ENCODE measurements at regions not wholly inside any gene's neighbourhood (a gene's known extent, or its start where the extent isn't known, plus 50 kb on each side); places are given as distances from the start of the nearest gene placed in this dataset.
"Not testable (repeated sequence)": the region's sequence is repeated elsewhere in the genome, so short reads cannot be mapped to it uniquely, and the experiment has no call there.

- no peak for DNase-seq
Observed at GRCh38 chr2:121063471-121063870, 221.5 kb downstream of the TFCP2L1 start.

GRCh38 chr2:121064186-121064585, 220.8 kb downstream of the TFCP2L1 start:
- DNase-seq, result peak; percentile 9

GRCh38 chr2:121065239-121065638, 219.8 kb downstream of the TFCP2L1 start:
- DNase-seq, result no peak

GRCh38 chr2:121066526-121066925, 218.5 kb downstream of the TFCP2L1 start:
- DNase-seq, result no peak

- DNase-seq, result no peak
Observed at GRCh38 chr2:121068851-121069250, 216.2 kb downstream of the TFCP2L1 start.

GRCh38 chr2:121069434-121069969, 215.5 kb downstream of the TFCP2L1 start:
- no peak for DNase-seq

GRCh38 chr2:121070061-121070460, 214.9 kb downstream of the TFCP2L1 start:
- not testable (repeated sequence) for DNase-seq

- DNase-seq, result peak; percentile 47
Observed at GRCh38 chr2:121071034-121071504, 213.9 kb downstream of the TFCP2L1 start.

GRCh38 chr2:121072784-121073183, 212.2 kb downstream of the TFCP2L1 start:
- no peak for DNase-seq

- DNase-seq, result no peak
Observed at GRCh38 chr2:121073320-121074210, 211.4 kb downstream of the TFCP2L1 start.

GRCh38 chr2:121074293-121074932, 210.6 kb downstream of the TFCP2L1 start:
- no peak for DNase-seq

GRCh38 chr2:121075006-121075551, 209.9 kb downstream of the TFCP2L1 start:
- DNase-seq, result no peak

GRCh38 chr2:121075641-121076497, 209.1 kb downstream of the TFCP2L1 start:
- DNase-seq, result no peak

GRCh38 chr2:121076498-121076820, 208.5 kb downstream of the TFCP2L1 start:
- no peak for DNase-seq

- DNase-seq, result no peak
Observed at GRCh38 chr2:121076885-121077549, 208.0 kb downstream of the TFCP2L1 start.

GRCh38 chr2:121078899-121079298, 206.1 kb downstream of the TFCP2L1 start:
- DNase-seq, result no peak

- peak; percentile 53 for DNase-seq
Observed at GRCh38 chr2:121080013-121080772, 204.8 kb downstream of the TFCP2L1 start.

GRCh38 chr2:121081701-121082100, 203.3 kb downstream of the TFCP2L1 start:
- DNase-seq, result no peak

- DNase-seq, result no peak
Observed at GRCh38 chr2:121082191-121082590, 202.8 kb downstream of the TFCP2L1 start.

- no peak for DNase-seq
Observed at GRCh38 chr2:121084130-121084680, 200.8 kb downstream of the TFCP2L1 start.

GRCh38 chr2:121085801-121086200, 199.2 kb downstream of the TFCP2L1 start:
- DNase-seq, result no peak

All from NCI-H1092 treated with DMSO at 0.1 percent for 48 hours (cell line).